Thyroid gland (tissue), 4 donors: ENCODE measurements at regions not wholly inside any gene's neighbourhood (a gene's known extent, or its start where the extent isn't known, plus 50 kb on each side); places are given as distances from the start of the nearest gene placed in this dataset.

ENCODE experiments used
- POLR2A ChIP-seq, 2 donors: fragments of 450-650 bp; IDR thresholded peaks; one replicate each; pipeline ENCODE4 v1.6.1; 2017; ENCODE audit warnings: antibody characterized with exemption in 2 of 2, mild to moderate bottlenecking in 2 of 2, moderate library complexity in 1 of 2
- TF ChIP-seq, protein P1 (sequence below), 6 experiments: fragments of 200-600 bp in 3 of 6; fragments of 450-650 bp in 3 of 6; sonication (generic) in 3 of 6; IDR thresholded peaks; one replicate each; pipeline ENCODE4 v1.5.1; 2016 to 2019; ENCODE audit warnings: antibody characterized with exemption in 6 of 6, mild to moderate bottlenecking in 2 of 6, inconsistent platforms in 1 of 6, moderate library complexity in 1 of 6

DNA sequence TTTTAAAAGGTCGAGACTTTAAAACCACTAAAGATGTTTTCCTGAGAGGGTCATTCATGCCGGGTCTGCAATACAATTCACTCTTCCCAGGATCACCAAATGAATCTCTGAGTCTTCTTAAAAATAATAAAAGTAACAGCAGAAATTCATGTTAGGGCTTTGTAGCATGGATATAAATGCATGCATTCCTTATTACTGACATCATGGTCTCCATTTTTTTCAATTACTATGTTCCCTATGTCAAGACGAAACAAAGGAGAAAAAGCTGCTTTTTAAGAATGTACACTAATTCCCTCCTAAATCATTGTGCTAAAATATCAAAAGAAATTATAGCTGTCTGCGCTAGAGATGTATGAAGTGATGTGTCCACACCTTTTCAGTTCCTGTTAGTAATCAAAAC lies 789.9 kb upstream of the LRRC4C start:
- TF ChIP-seq, protein P1, sequence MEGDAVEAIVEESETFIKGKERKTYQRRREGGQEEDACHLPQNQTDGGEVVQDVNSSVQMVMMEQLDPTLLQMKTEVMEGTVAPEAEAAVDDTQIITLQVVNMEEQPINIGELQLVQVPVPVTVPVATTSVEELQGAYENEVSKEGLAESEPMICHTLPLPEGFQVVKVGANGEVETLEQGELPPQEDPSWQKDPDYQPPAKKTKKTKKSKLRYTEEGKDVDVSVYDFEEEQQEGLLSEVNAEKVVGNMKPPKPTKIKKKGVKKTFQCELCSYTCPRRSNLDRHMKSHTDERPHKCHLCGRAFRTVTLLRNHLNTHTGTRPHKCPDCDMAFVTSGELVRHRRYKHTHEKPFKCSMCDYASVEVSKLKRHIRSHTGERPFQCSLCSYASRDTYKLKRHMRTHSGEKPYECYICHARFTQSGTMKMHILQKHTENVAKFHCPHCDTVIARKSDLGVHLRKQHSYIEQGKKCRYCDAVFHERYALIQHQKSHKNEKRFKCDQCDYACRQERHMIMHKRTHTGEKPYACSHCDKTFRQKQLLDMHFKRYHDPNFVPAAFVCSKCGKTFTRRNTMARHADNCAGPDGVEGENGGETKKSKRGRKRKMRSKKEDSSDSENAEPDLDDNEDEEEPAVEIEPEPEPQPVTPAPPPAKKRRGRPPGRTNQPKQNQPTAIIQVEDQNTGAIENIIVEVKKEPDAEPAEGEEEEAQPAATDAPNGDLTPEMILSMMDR (IDR thresholded peaks at IDR 0.05), result no peak
- TF ChIP-seq POLR2A (IDR thresholded peaks at IDR 0.05), result no peak
